HUES48 (cell line): ENCODE measurements at regions not wholly inside any gene's neighbourhood (a gene's known extent, or its start where the extent isn't known, plus 50 kb on each side); places are given as distances from the start of the nearest gene placed in this dataset.
"Not testable (repeated sequence)": the region's sequence is repeated elsewhere in the genome, so short reads cannot be mapped to it uniquely, and the experiment has no call there.

ENCODE experiments used
- H3K27ac ChIP-seq: one replicate; pipeline ENCODE4 v1.7.0; 2013; ENCODE audit warnings: low read depth, low read length, inconsistent platforms
- H3K27me3 ChIP-seq: 2 replicates; pipeline ENCODE4 v1.6.1; 2013; ENCODE audit warnings: mild to moderate bottlenecking, low read length; ENCODE audit not compliant: control insufficient read depth, insufficient read depth
- H3K36me3 ChIP-seq: 2 replicates; pipeline ENCODE4 v1.6.1; 2013; ENCODE audit warnings: low read length; ENCODE audit not compliant: control insufficient read depth, insufficient read depth
- H3K4me1 ChIP-seq: 2 replicates; pipeline ENCODE4 v1.6.1; 2013; ENCODE audit warnings: mild to moderate bottlenecking, low read length; ENCODE audit not compliant: control insufficient read depth, insufficient read depth
- H3K4me3 ChIP-seq: 2 replicates; pipeline ENCODE4 v1.5.1; 2013; ENCODE audit warnings: mild to moderate bottlenecking, low read depth, low read length
- H3K9ac ChIP-seq: 2 replicates; pipeline ENCODE4 v1.6.1; 2013; ENCODE audit warnings: mild to moderate bottlenecking, low read depth, low read length, moderate library complexity
- H3K9me3 ChIP-seq: 2 replicates; pipeline ENCODE4 v1.6.1; 2013; ENCODE audit warnings: low read length; ENCODE audit not compliant: control insufficient read depth, insufficient read depth

- H3K9me3 ChIP-seq, H3K27me3 ChIP-seq, H3K36me3 ChIP-seq, H3K4me3 ChIP-seq, H3K27ac ChIP-seq, H3K9ac ChIP-seq, H3K4me1 ChIP-seq: not testable (repeated sequence)
Measured at GRCh38 chr1:83383107-83383506, 615.8 kb downstream of the TTLL7 start.

GRCh38 chr1:83373018-83373417 lies 625.9 kb downstream of the TTLL7 start:
- not testable (repeated sequence) for H3K27ac ChIP-seq

GRCh38 chr1:83369853-83370252 lies 629.1 kb downstream of the TTLL7 start:
- not testable (repeated sequence) for H3K27ac ChIP-seq, H3K4me1 ChIP-seq, H3K9me3 ChIP-seq

More at GRCh38 chr1:83373018-83373417, 625.9 kb downstream of the TTLL7 start:
- not testable (repeated sequence) for H3K36me3 ChIP-seq, H3K9me3 ChIP-seq, H3K4me1 ChIP-seq, H3K4me3 ChIP-seq, H3K9ac ChIP-seq, H3K27me3 ChIP-seq

GRCh38 chr1:83365320-83365719 lies 633.6 kb downstream of the TTLL7 start:
- not testable (repeated sequence) for H3K4me3 ChIP-seq, H3K36me3 ChIP-seq, H3K27me3 ChIP-seq, H3K9ac ChIP-seq, H3K27ac ChIP-seq, H3K9me3 ChIP-seq, H3K4me1 ChIP-seq

More at GRCh38 chr1:83369853-83370252, 629.1 kb downstream of the TTLL7 start:
- H3K4me3 ChIP-seq, H3K36me3 ChIP-seq, H3K27me3 ChIP-seq, H3K9ac ChIP-seq: not testable (repeated sequence)

- H3K9ac ChIP-seq, H3K36me3 ChIP-seq, H3K27me3 ChIP-seq, H3K4me3 ChIP-seq, H3K4me1 ChIP-seq, H3K27ac ChIP-seq, H3K9me3 ChIP-seq: not testable (repeated sequence)
Measured at GRCh38 chr1:83345375-83345774, 653.6 kb downstream of the TTLL7 start.

GRCh38 chr1:83343767-83344166 lies 655.2 kb downstream of the TTLL7 start:
- not testable (repeated sequence) for H3K36me3 ChIP-seq, H3K4me3 ChIP-seq, H3K27me3 ChIP-seq, H3K27ac ChIP-seq, H3K9me3 ChIP-seq, H3K9ac ChIP-seq, H3K4me1 ChIP-seq

- H3K4me3 ChIP-seq, H3K4me1 ChIP-seq, H3K27me3 ChIP-seq: not testable (repeated sequence)
Measured at GRCh38 chr1:83342995-83343394, 655.9 kb downstream of the TTLL7 start.

GRCh38 chr1:83332308-83332707 lies 666.6 kb downstream of the TTLL7 start:
- H3K4me1 ChIP-seq, H3K27me3 ChIP-seq, H3K9me3 ChIP-seq, H3K9ac ChIP-seq, H3K4me3 ChIP-seq, H3K27ac ChIP-seq, H3K36me3 ChIP-seq: not testable (repeated sequence)

More at GRCh38 chr1:83342995-83343394, 655.9 kb downstream of the TTLL7 start:
- H3K9ac ChIP-seq, H3K36me3 ChIP-seq, H3K9me3 ChIP-seq, H3K27ac ChIP-seq: not testable (repeated sequence)

- no peak overlapping the region for H3K4me3 ChIP-seq
- H3K27me3 ChIP-seq: no peaks in the 10 kb centered on the region
- no peaks in the 10 kb centered on the region for H3K9me3 ChIP-seq
- H3K9ac ChIP-seq: no peak overlapping the region
- H3K27ac ChIP-seq: no peak overlapping the region
- H3K36me3 ChIP-seq: no peaks in the 10 kb centered on the region
- no peaks in the 10 kb centered on the region for H3K4me1 ChIP-seq
Measured at GRCh38 chr1:83318366-83318765, 680.6 kb downstream of the TTLL7 start.

GRCh38 chr1:83315446-83315845 lies 683.5 kb downstream of the TTLL7 start:
- H3K9ac ChIP-seq, H3K4me1 ChIP-seq, H3K27ac ChIP-seq, H3K4me3 ChIP-seq, H3K36me3 ChIP-seq, H3K9me3 ChIP-seq, H3K27me3 ChIP-seq: not testable (repeated sequence)

GRCh38 chr1:83310161-83310560 lies 688.8 kb downstream of the TTLL7 start:
- H3K9me3 ChIP-seq, H3K4me1 ChIP-seq, H3K27me3 ChIP-seq, H3K27ac ChIP-seq, H3K36me3 ChIP-seq, H3K9ac ChIP-seq, H3K4me3 ChIP-seq: not testable (repeated sequence)

- H3K9ac ChIP-seq, H3K27me3 ChIP-seq, H3K36me3 ChIP-seq, H3K9me3 ChIP-seq, H3K27ac ChIP-seq, H3K4me1 ChIP-seq, H3K4me3 ChIP-seq: not testable (repeated sequence)
Measured at GRCh38 chr1:83309035-83309434, 689.9 kb downstream of the TTLL7 start.
